PC-3 (cell line): ENCODE measurements at regions not wholly inside any gene's neighbourhood (a gene's known extent, or its start where the extent isn't known, plus 50 kb on each side); places are given as distances from the start of the nearest gene placed in this dataset.

Experiments
- CTCF ChIP-seq: fragments of 300-600 bp; sonication (generic); conservative IDR thresholded peaks from 2 replicates; pipeline ENCODE4 v1.5.1; 2017; ENCODE audit warnings: antibody characterized with exemption, low read depth, mild to moderate bottlenecking, low read length
- EZH2 ChIP-seq: fragments of 300-600 bp; sonication (generic); IDR thresholded peaks from one replicate; pipeline ENCODE4 v1.6.1; 2017; ENCODE audit warnings: antibody characterized with exemption, mild to moderate bottlenecking, low read length; ENCODE audit not compliant: unreplicated experiment

- TF ChIP-seq CTCF (no peak), EZH2 (no peak)
Measured at GRCh38 chr15:96268442-96269204, 61.9 kb upstream of the NR2F2 start.
